ENCODE measurements at regions not wholly inside any gene's neighbourhood (a gene's known extent, or its start where the extent isn't known, plus 50 kb on each side); places are given as distances from the start of the nearest gene placed in this dataset.

GRCh38 chr2:155095613-155096012, 397.1 kb downstream of the KCNJ3 start:
- no peak overlapping the region for H3K27ac ChIP-seq (ENCODE audit: low read depth, low read length, poor library complexity, severe bottlenecking)
- H3K4me2 ChIP-seq (ENCODE audit: low read length) = no peak overlapping the region
- H3K36me3 ChIP-seq (ENCODE audit: insufficient read depth, low read length) = no peaks in the 10 kb centered on the region
- no peak overlapping the region for H3K4me3 ChIP-seq (ENCODE audit: low read depth, low read length, poor library complexity, severe bottlenecking)
- no peak for DNase-seq (ENCODE audit: low spot score)
- CTCF ChIA-PET (ENCODE audit: unreplicated experiment) = no interaction called here
- H4K20me1 ChIP-seq (ENCODE audit: insufficient read depth, low read length) = no peaks in the 10 kb centered on the region
- intact Hi-C loops (cut with micrococcal nuclease; ENCODE audit: unreplicated experiment) = no loop called here
- H3K9me3 ChIP-seq (ENCODE audit: low read length) = no peaks in the 10 kb centered on the region
- no peaks in the 10 kb centered on the region for H3K9me2 ChIP-seq (ENCODE audit: insufficient read depth, low read length)
- POLR2A ChIA-PET = no interaction called here
- no peaks in the 10 kb centered on the region for H3K79me2 ChIP-seq (ENCODE audit: insufficient read depth, low read depth, low read length)
- no peaks in the 10 kb centered on the region for H3K4me1 ChIP-seq (ENCODE audit: insufficient read depth, low read length, poor library complexity, severe bottlenecking)
- TF ChIP-seq, protein P1, sequence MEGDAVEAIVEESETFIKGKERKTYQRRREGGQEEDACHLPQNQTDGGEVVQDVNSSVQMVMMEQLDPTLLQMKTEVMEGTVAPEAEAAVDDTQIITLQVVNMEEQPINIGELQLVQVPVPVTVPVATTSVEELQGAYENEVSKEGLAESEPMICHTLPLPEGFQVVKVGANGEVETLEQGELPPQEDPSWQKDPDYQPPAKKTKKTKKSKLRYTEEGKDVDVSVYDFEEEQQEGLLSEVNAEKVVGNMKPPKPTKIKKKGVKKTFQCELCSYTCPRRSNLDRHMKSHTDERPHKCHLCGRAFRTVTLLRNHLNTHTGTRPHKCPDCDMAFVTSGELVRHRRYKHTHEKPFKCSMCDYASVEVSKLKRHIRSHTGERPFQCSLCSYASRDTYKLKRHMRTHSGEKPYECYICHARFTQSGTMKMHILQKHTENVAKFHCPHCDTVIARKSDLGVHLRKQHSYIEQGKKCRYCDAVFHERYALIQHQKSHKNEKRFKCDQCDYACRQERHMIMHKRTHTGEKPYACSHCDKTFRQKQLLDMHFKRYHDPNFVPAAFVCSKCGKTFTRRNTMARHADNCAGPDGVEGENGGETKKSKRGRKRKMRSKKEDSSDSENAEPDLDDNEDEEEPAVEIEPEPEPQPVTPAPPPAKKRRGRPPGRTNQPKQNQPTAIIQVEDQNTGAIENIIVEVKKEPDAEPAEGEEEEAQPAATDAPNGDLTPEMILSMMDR (conservative IDR thresholded peaks at IDR 0.05; ENCODE audit: low read length) = no peak
- no peak for TF ChIP-seq EZH2phosphoT487 (IDR thresholded peaks at IDR 0.05; ENCODE audit: borderline replicate concordance, low read depth, low read length)
- no TSS peak for BruUV-seq (replicated peaks)
- H2AFZ ChIP-seq (ENCODE audit: low read length) = no peak overlapping the region

DNA sequence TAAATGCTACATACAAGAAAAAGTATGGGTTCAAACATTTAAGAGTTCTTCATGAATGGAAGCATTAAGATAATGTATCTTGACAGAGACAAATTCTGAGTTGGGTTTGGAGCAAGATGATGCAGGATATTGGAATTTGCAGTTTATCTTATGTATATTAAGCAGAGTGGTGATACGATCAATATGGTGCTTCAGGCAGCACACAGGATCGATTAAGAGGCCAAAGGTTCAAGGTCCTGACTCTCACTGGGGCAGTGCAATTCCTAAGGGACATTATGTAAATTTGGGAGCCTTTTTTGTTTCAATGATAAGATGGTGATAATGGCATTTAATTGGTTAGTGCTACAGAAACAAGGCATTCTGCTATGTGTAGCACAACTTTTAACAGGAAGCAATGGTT, 381.9 kb downstream of the KCNJ3 start:
- ChIA-PET CTCF (ENCODE audit: unreplicated experiment) (no interaction called here), POLR2A (interaction anchor here (1.0 kb wide), 1 partner anchor 8 kb away, joined by 4 read pairs; no protein-coding TSS in a partner anchor)
- Histone ChIP-seq H3K4me3 (ENCODE audit: low read depth, low read length, poor library complexity, severe bottlenecking) (no peak overlapping the region), H2AFZ (ENCODE audit: low read length) (no peak overlapping the region), H3K9me2 (ENCODE audit: insufficient read depth, low read length) (no peaks in the 10 kb centered on the region), H3K4me1 (ENCODE audit: insufficient read depth, low read length, poor library complexity, severe bottlenecking) (no peaks in the 10 kb centered on the region), H3K9me3 (ENCODE audit: low read length) (no peaks in the 10 kb centered on the region), H3K27ac (ENCODE audit: low read depth, low read length, poor library complexity, severe bottlenecking) (no peak overlapping the region), H3K4me2 (ENCODE audit: low read length) (no peak overlapping the region), H3K36me3 (ENCODE audit: insufficient read depth, low read length) (no peaks in the 10 kb centered on the region), H4K20me1 (ENCODE audit: insufficient read depth, low read length) (no peaks in the 10 kb centered on the region), H3K79me2 (ENCODE audit: insufficient read depth, low read depth, low read length) (no peaks in the 10 kb centered on the region)
- BruUV-seq (replicated peaks) = no TSS peak
- DNase-seq (ENCODE audit: low spot score) = no peak
- TF ChIP-seq, protein P1 (conservative IDR thresholded peaks at IDR 0.05; ENCODE audit: low read length) = no peak
- intact Hi-C loops (cut with micrococcal nuclease; ENCODE audit: unreplicated experiment) = no loop called here

- intact Hi-C loops (cut with micrococcal nuclease; ENCODE audit: unreplicated experiment) = no loop called here
- Histone ChIP-seq H3K27ac (ENCODE audit: low read depth, low read length, poor library complexity, severe bottlenecking) (no peak overlapping the region), H2AFZ (ENCODE audit: low read length) (no peak overlapping the region), H3K36me3 (ENCODE audit: insufficient read depth, low read length) (no peaks in the 10 kb centered on the region), H3K4me1 (ENCODE audit: insufficient read depth, low read length, poor library complexity, severe bottlenecking) (peaks cover 6% of the 10 kb centered on the region), H3K4me3 (ENCODE audit: low read depth, low read length, poor library complexity, severe bottlenecking) (no peak overlapping the region), H3K79me2 (ENCODE audit: insufficient read depth, low read depth, low read length) (no peaks in the 10 kb centered on the region), H3K9me2 (ENCODE audit: insufficient read depth, low read length) (no peaks in the 10 kb centered on the region), H4K20me1 (ENCODE audit: insufficient read depth, low read length) (no peaks in the 10 kb centered on the region), H3K9me3 (ENCODE audit: low read length) (no peaks in the 10 kb centered on the region; the same call in 1 of the 2 replicates), H3K4me2 (ENCODE audit: low read length) (no peak overlapping the region)
- DNase-seq (ENCODE audit: low spot score) = no peak
- POLR2A ChIA-PET = no interaction called here
- CTCF ChIA-PET (ENCODE audit: unreplicated experiment) = no interaction called here
- BruUV-seq (replicated peaks) = no TSS peak
- no peak for TF ChIP-seq EZH2phosphoT487 (IDR thresholded peaks at IDR 0.05; ENCODE audit: borderline replicate concordance, low read depth, low read length)
- TF ChIP-seq, protein P1 (conservative IDR thresholded peaks at IDR 0.05; ENCODE audit: low read length) = no peak
These were observed 372.0 kb downstream of the KCNJ3 start for GRCh38 chr2:155070489-155070888.
